T-helper 17 cell (primary cell): ENCODE measurements at regions not wholly inside any gene's neighbourhood (a gene's known extent, or its start where the extent isn't known, plus 50 kb on each side); places are given as distances from the start of the nearest gene placed in this dataset.
"Not testable (repeated sequence)": the region's sequence is repeated elsewhere in the genome, so short reads cannot be mapped to it uniquely, and the experiment has no call there.

Source experiments
- ATAC-seq: fragments of 150-1000 bp; cut with Tn5 transposase; 2 replicates; pipeline ENCODE4 v1.10.0; 2021; ENCODE audit warnings: mild to moderate bottlenecking, moderate library complexity
- DNase-seq, 3 donors: peaks; one replicate each; pipeline versions ENCODE4 v3.0.0 to v3.0.0-alpha.2; 2020 to 2021
- H3K9me3 ChIP-seq: one replicate; pipeline ENCODE4 v1.7.0; 2013; ENCODE audit warnings: low read length, mild to moderate bottlenecking; ENCODE audit not compliant: control insufficient read depth, poor library complexity, severe bottlenecking
- H3K27ac Mint-ChIP-seq: one replicate; pipeline ENCODE4 v1.8.0; 2022; ENCODE audit warnings: mild to moderate bottlenecking, moderate library complexity, mixed read lengths
- H3K27me3 Mint-ChIP-seq: one replicate; pipeline ENCODE4 v1.8.0; 2022; ENCODE audit warnings: mixed read lengths
- H3K36me3 Mint-ChIP-seq: one replicate; pipeline ENCODE4 v1.8.0; 2022; ENCODE audit warnings: low read depth, mixed read lengths
- H3K4me1 Mint-ChIP-seq: one replicate; pipeline ENCODE4 v1.8.0; 2022; ENCODE audit warnings: mild to moderate bottlenecking, mixed read lengths
- H3K4me3 Mint-ChIP-seq: one replicate; pipeline ENCODE4 v1.8.0; 2022; ENCODE audit warnings: mild to moderate bottlenecking, moderate library complexity, mixed read lengths

- no peak for DNase-seq
- no peaks in the 10 kb centered on the region for H3K4me1 Mint-ChIP-seq
- no peak overlapping the region for H3K4me3 Mint-ChIP-seq
- H3K27ac Mint-ChIP-seq = no peak overlapping the region
- H3K27me3 Mint-ChIP-seq = no peaks in the 10 kb centered on the region
- no peaks in the 10 kb centered on the region for H3K9me3 ChIP-seq
- no peak for ATAC-seq
- no peaks in the 10 kb centered on the region for H3K36me3 Mint-ChIP-seq
These were observed 142.8 kb upstream of the KCNJ3 start for GRCh38 chr2:154555710-154556109.

GRCh38 chr2:154556146-154556545 lies 142.3 kb upstream of the KCNJ3 start:
- Mint-ChIP-seq H3K4me3 (no peak overlapping the region), H3K4me1 (no peaks in the 10 kb centered on the region), H3K36me3 (no peaks in the 10 kb centered on the region), H3K27ac (no peak overlapping the region), H3K27me3 (no peaks in the 10 kb centered on the region)
- no peak for ATAC-seq
- H3K9me3 ChIP-seq = no peaks in the 10 kb centered on the region
- DNase-seq = no peak

GRCh38 chr2:154556607-154557006 lies 141.9 kb upstream of the KCNJ3 start:
- Mint-ChIP-seq H3K4me3 (no peak overlapping the region), H3K4me1 (no peaks in the 10 kb centered on the region), H3K27me3 (no peaks in the 10 kb centered on the region), H3K36me3 (no peaks in the 10 kb centered on the region), H3K27ac (no peak overlapping the region)
- ATAC-seq = no peak
- H3K9me3 ChIP-seq = no peaks in the 10 kb centered on the region
- DNase-seq = no peak

- H3K36me3 Mint-ChIP-seq = no peaks in the 10 kb centered on the region
- H3K4me1 Mint-ChIP-seq = no peaks in the 10 kb centered on the region
- no peaks in the 10 kb centered on the region for H3K9me3 ChIP-seq
- H3K27me3 Mint-ChIP-seq = no peaks in the 10 kb centered on the region
- H3K27ac Mint-ChIP-seq = no peak overlapping the region
- H3K4me3 Mint-ChIP-seq = no peak overlapping the region
- DNase-seq = no peak
- ATAC-seq = no peak
These were observed 140.6 kb upstream of the KCNJ3 start for GRCh38 chr2:154557906-154558305.

GRCh38 chr2:154565433-154565832 lies 133.1 kb upstream of the KCNJ3 start:
- no peaks in the 10 kb centered on the region for H3K27me3 Mint-ChIP-seq
- ATAC-seq = no peak
- H3K27ac Mint-ChIP-seq = no peak overlapping the region
- no peak for DNase-seq
- no peaks in the 10 kb centered on the region for H3K9me3 ChIP-seq
- H3K4me3 Mint-ChIP-seq = no peak overlapping the region
- no peaks in the 10 kb centered on the region for H3K4me1 Mint-ChIP-seq
- H3K36me3 Mint-ChIP-seq = no peaks in the 10 kb centered on the region

GRCh38 chr2:154568413-154568812 lies 130.1 kb upstream of the KCNJ3 start:
- ATAC-seq (no peak), DNase-seq (no peak)
- Mint-ChIP-seq H3K4me3 (no peak overlapping the region), H3K4me1 (no peaks in the 10 kb centered on the region), H3K27me3 (no peaks in the 10 kb centered on the region), H3K36me3 (no peaks in the 10 kb centered on the region), H3K27ac (no peak overlapping the region)
- H3K9me3 ChIP-seq = no peaks in the 10 kb centered on the region

GRCh38 chr2:154570501-154570900 lies 128.0 kb upstream of the KCNJ3 start:
- H3K27me3 Mint-ChIP-seq = no peaks in the 10 kb centered on the region
- ATAC-seq = no peak
- no peak for DNase-seq
- no peaks in the 10 kb centered on the region for H3K36me3 Mint-ChIP-seq
- no peaks in the 10 kb centered on the region for H3K4me1 Mint-ChIP-seq
- no peak overlapping the region for H3K4me3 Mint-ChIP-seq
- H3K27ac Mint-ChIP-seq = no peak overlapping the region
- no peaks in the 10 kb centered on the region for H3K9me3 ChIP-seq

GRCh38 chr2:154576699-154577098 lies 121.8 kb upstream of the KCNJ3 start:
- peak overlapping the region; percentile 46 for H3K4me3 Mint-ChIP-seq
- DNase-seq, ATAC-seq, H3K27ac Mint-ChIP-seq, H3K27me3 Mint-ChIP-seq, H3K4me1 Mint-ChIP-seq, H3K9me3 ChIP-seq, H3K36me3 Mint-ChIP-seq: not testable (repeated sequence)

- Mint-ChIP-seq H3K36me3 (no peaks in the 10 kb centered on the region), H3K4me1 (no peaks in the 10 kb centered on the region), H3K27me3 (no peaks in the 10 kb centered on the region), H3K4me3 (no peak overlapping the region), H3K27ac (no peak overlapping the region)
- ATAC-seq (no peak), DNase-seq (no peak)
- H3K9me3 ChIP-seq = no peaks in the 10 kb centered on the region
These were observed 121.1 kb upstream of the KCNJ3 start for GRCh38 chr2:154577390-154577789.

GRCh38 chr2:154580767-154581166 lies 117.7 kb upstream of the KCNJ3 start:
- no peak for ATAC-seq
- Mint-ChIP-seq H3K27ac (no peak overlapping the region), H3K4me1 (no peaks in the 10 kb centered on the region), H3K36me3 (no peaks in the 10 kb centered on the region), H3K4me3 (no peak overlapping the region), H3K27me3 (no peaks in the 10 kb centered on the region)
- DNase-seq = no peak
- H3K9me3 ChIP-seq = no peaks in the 10 kb centered on the region

GRCh38 chr2:154582694-154583093 lies 115.8 kb upstream of the KCNJ3 start:
- not testable (repeated sequence) for ATAC-seq, H3K27me3 Mint-ChIP-seq, H3K27ac Mint-ChIP-seq, H3K9me3 ChIP-seq, H3K4me1 Mint-ChIP-seq, DNase-seq, H3K4me3 Mint-ChIP-seq, H3K36me3 Mint-ChIP-seq

- not testable (repeated sequence) for H3K27ac Mint-ChIP-seq, H3K27me3 Mint-ChIP-seq, H3K36me3 Mint-ChIP-seq
These were observed 115.2 kb upstream of the KCNJ3 start for GRCh38 chr2:154583274-154583673.

GRCh38 chr2:154587739-154588138 lies 110.8 kb upstream of the KCNJ3 start:
- H3K9me3 ChIP-seq = no peaks in the 10 kb centered on the region
- no peak for DNase-seq
- no peak for ATAC-seq

More at GRCh38 chr2:154583274-154583673, 115.2 kb upstream of the KCNJ3 start:
- DNase-seq, ATAC-seq, H3K4me3 Mint-ChIP-seq, H3K9me3 ChIP-seq, H3K4me1 Mint-ChIP-seq: not testable (repeated sequence)

GRCh38 chr2:154588838-154589237 lies 109.7 kb upstream of the KCNJ3 start:
- Mint-ChIP-seq H3K27me3 (no peaks in the 10 kb centered on the region), H3K27ac (no peak overlapping the region), H3K36me3 (no peaks in the 10 kb centered on the region), H3K4me3 (no peak overlapping the region), H3K4me1 (no peaks in the 10 kb centered on the region)
- ATAC-seq = no peak
- DNase-seq = no peak
- no peaks in the 10 kb centered on the region for H3K9me3 ChIP-seq

More at GRCh38 chr2:154587739-154588138, 110.8 kb upstream of the KCNJ3 start:
- H3K27ac Mint-ChIP-seq = no peak overlapping the region
- H3K36me3 Mint-ChIP-seq = no peaks in the 10 kb centered on the region
- no peak overlapping the region for H3K4me3 Mint-ChIP-seq
- no peaks in the 10 kb centered on the region for H3K27me3 Mint-ChIP-seq
- H3K4me1 Mint-ChIP-seq = no peaks in the 10 kb centered on the region

- H3K27me3 Mint-ChIP-seq = no peaks in the 10 kb centered on the region
- DNase-seq = no peak
- H3K4me1 Mint-ChIP-seq = no peaks in the 10 kb centered on the region
These were observed 109.0 kb upstream of the KCNJ3 start for GRCh38 chr2:154589514-154589913.

More at GRCh38 chr2:154589514-154589913, 109.0 kb upstream of the KCNJ3 start:
- no peaks in the 10 kb centered on the region for H3K36me3 Mint-ChIP-seq
- no peaks in the 10 kb centered on the region for H3K9me3 ChIP-seq
- H3K27ac Mint-ChIP-seq = no peak overlapping the region
- H3K4me3 Mint-ChIP-seq = no peak overlapping the region
- no peak for ATAC-seq
